ENCODE measurements at regions not wholly inside any gene's neighbourhood (a gene's known extent, or its start where the extent isn't known, plus 50 kb on each side); places are given as distances from the start of the nearest gene placed in this dataset.
A peak's percentile ranks its signal among the peaks of the same experiment; 100 is the strongest.

DNA sequence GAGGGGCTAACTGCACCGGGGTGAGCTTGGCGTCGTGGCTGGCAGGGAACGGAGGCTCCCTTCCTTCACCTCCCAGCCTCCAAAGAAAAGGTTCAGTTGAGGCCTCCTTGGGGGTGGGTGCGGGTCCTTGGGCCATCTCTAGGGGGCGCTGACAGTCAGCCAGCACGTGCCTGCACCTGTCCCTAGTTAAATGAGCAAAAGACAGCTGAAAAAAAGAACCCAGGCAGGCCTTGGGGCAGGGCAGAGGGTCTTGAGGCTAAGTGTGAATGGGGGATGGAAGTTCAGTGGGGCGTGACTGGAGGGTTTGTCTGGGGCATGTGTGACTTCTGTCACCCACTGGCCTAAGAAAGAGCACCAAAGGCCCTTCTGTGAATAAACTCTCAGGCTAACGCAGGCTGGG lies 56.4 kb downstream of the ZFP36L2 start:
- TF ChIP-seq POLR2A (IDR thresholded peaks at IDR 0.05; ENCODE audit: borderline replicate concordance, extremely low read depth, insufficient read depth, insufficient read length) (no peak), TCF7L2 (IDR thresholded peaks at IDR 0.05; ENCODE audit: borderline replicate concordance, extremely low read depth, insufficient read depth, insufficient read length) (no peak), POLR2AphosphoS5 (IDR thresholded peaks at IDR 0.05; ENCODE audit: low read depth, low read length) (no peak), RAD21 (IDR thresholded peaks at IDR 0.05; ENCODE audit: low read depth) (peak; percentile 85), EZH2 (IDR thresholded peaks at IDR 0.05) (no peak), ZNF274 (IDR thresholded peaks at IDR 0.05; ENCODE audit: low read depth, low read length) (no peak)
- TF ChIP-seq, protein P1, sequence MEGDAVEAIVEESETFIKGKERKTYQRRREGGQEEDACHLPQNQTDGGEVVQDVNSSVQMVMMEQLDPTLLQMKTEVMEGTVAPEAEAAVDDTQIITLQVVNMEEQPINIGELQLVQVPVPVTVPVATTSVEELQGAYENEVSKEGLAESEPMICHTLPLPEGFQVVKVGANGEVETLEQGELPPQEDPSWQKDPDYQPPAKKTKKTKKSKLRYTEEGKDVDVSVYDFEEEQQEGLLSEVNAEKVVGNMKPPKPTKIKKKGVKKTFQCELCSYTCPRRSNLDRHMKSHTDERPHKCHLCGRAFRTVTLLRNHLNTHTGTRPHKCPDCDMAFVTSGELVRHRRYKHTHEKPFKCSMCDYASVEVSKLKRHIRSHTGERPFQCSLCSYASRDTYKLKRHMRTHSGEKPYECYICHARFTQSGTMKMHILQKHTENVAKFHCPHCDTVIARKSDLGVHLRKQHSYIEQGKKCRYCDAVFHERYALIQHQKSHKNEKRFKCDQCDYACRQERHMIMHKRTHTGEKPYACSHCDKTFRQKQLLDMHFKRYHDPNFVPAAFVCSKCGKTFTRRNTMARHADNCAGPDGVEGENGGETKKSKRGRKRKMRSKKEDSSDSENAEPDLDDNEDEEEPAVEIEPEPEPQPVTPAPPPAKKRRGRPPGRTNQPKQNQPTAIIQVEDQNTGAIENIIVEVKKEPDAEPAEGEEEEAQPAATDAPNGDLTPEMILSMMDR (IDR thresholded peaks at IDR 0.05 in 2 of 3, conservative IDR thresholded peaks at IDR 0.05 in 1 of 3; ENCODE audit: borderline replicate concordance in 1 of 3, insufficient read depth in 1 of 3, low read depth in 2 of 3, low read length in 2 of 3), result peak; percentile 79 to 96 (median 93)
- TF ChIP-seq, protein P2, sequence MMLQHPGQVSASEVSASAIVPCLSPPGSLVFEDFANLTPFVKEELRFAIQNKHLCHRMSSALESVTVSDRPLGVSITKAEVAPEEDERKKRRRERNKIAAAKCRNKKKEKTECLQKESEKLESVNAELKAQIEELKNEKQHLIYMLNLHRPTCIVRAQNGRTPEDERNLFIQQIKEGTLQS (IDR thresholded peaks at IDR 0.05), result no peak
- TF ChIP-seq, protein P3, sequence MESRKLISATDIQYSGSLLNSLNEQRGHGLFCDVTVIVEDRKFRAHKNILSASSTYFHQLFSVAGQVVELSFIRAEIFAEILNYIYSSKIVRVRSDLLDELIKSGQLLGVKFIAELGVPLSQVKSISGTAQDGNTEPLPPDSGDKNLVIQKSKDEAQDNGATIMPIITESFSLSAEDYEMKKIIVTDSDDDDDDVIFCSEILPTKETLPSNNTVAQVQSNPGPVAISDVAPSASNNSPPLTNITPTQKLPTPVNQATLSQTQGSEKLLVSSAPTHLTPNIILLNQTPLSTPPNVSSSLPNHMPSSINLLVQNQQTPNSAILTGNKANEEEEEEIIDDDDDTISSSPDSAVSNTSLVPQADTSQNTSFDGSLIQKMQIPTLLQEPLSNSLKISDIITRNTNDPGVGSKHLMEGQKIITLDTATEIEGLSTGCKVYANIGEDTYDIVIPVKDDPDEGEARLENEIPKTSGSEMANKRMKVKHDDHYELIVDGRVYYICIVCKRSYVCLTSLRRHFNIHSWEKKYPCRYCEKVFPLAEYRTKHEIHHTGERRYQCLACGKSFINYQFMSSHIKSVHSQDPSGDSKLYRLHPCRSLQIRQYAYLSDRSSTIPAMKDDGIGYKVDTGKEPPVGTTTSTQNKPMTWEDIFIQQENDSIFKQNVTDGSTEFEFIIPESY (IDR thresholded peaks at IDR 0.05; ENCODE audit: extremely low read depth, insufficient replicate concordance, low read length), result no peak
